NCI-H146 (cell line): ENCODE measurements at regions not wholly inside any gene's neighbourhood (a gene's known extent, or its start where the extent isn't known, plus 50 kb on each side); places are given as distances from the start of the nearest gene placed in this dataset.

Experiments
- DNase-seq: peaks from one replicate; lab custom pipeline; 2025; lab: John Stamatoyannopoulos, UW

- no peak for DNase-seq
Observed at GRCh38 chr3:154976072-154976983, 103.8 kb upstream of the MME start.

GRCh38 chr3:154973851-154974250, 106.3 kb upstream of the MME start:
- DNase-seq: no peak

- no peak for DNase-seq
Observed at GRCh38 chr3:154972951-154973350, 107.2 kb upstream of the MME start.

GRCh38 chr3:154971771-154972326, 108.3 kb upstream of the MME start:
- DNase-seq: no peak

DNA sequence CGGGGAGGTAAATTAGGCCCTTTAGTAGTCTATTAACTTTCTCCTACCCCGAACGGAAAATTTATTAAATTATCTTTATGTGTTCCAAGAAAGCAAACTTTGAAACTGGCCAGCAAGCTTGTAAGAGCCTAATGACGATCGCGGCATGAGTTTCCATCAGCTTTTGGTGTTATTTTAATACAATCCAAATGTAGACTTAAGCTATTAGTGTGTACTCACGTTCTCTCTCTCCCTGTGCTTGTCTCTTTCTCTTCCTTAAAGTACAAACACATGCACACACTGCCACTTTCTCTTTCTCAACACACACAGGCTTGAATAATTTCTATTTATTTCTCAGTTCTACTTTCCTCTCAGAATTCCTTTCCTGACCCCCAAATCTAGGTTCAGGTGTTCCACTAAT, 108.8 kb upstream of the MME start:
- DNase-seq: no peak

DNA sequence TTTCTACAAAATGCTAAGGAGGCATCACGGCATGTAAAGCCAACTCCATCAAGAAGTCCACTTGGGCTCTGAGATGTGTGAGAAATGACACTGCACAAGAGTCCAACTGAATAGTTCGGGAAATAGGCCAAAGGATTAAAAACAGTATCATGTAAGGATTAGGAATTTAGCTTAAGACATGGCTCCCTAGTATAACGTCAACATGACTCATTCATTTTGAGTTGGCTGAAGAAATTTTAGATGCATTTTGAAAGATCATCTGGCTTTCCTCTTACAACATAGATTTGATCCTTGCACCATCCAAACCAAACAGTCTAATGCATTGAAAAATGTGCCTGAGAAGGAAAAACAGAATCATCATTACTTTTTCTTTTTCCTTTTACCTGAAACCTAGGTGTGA, 109.3 kb upstream of the MME start:
- DNase-seq: no peak

GRCh38 chr3:154969366-154969765, 110.8 kb upstream of the MME start:
- no peak for DNase-seq

GRCh38 chr3:154967090-154967489, 113.0 kb upstream of the MME start:
- DNase-seq: no peak

DNA sequence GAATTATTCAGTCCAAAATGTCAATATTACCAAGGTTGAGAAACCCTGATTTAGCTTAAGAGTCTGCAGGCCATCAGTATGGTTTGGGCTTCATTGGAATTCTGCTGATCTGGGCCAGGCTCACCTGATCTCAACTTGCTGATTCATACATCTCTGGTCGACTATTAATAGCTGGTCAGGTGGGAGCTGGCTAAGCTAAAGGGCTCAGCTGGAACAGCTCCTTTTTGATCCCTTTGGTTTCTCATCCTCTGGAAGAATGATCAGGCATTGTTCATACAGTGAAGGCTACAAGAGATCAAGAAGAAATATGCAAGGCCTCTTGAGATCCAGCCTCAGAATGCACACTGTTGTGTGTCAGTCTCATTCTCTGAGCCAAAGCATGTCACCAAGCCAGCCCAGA, 123.3 kb upstream of the MME start:
- no peak for DNase-seq

DNA sequence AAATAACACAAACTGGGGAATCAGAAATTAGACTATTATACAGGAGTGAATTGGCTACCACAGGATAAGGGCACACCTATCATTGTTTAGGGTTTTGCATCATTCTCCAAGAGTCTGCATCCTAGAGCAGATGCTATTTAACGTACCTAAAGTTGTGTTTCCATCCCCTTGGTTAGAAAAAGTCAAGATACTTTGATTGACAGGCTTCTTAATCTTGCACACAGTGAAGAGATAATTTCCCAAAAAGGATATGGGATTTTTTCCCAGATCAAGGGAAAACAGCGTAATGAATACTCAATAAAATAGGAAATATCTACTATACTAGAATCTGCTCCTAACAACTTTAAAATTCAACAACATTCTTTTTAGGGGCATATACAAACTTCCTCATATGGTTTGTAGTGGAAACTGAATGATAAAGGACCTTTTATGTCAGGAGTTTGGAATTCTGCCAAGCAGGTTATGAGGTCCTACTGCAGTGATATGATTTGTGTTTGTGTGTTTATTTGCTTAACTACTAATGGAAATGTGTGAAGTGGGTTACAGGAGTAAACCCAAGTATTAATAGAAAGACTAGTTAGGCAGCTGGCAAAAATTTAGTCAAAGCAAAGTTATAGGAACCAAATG, 124.1 kb upstream of the MME start:
- DNase-seq: no peak

- DNase-seq: no peak
Observed at GRCh38 chr3:154954757-154955156, 125.4 kb upstream of the MME start.

- DNase-seq: no peak
Observed at GRCh38 chr3:154953538-154953937, 126.6 kb upstream of the MME start.

- DNase-seq: no peak
Observed at GRCh38 chr3:154952553-154952952, 127.6 kb upstream of the MME start.

- DNase-seq: no peak
Observed at GRCh38 chr3:154943981-154944380, 136.1 kb upstream of the MME start.

- DNase-seq: no peak
Observed at GRCh38 chr3:154942827-154943226, 137.3 kb upstream of the MME start.

DNA sequence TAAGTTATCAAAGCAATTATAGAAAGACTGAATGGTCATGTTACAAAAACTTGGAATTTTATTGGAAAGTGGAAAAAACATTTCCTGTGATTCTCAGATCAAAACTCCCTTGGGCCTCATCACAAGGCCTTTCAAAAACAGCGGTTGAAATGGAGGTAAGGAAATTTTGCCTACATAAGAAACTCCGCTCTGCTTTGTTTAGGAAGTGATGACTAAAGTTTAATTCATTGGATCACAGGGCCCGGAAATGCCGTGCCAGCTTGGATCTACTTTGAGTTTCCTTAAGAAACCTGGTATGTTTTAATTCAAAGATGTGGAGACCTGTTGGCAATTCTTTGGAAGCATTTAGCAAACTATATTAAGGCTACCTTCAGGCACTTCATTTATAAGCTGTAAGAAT, 143.9 kb upstream of the MME start:
- no peak for DNase-seq

GRCh38 chr3:154933581-154933980, 146.5 kb upstream of the MME start:
- DNase-seq: no peak

- DNase-seq: no peak
Observed at GRCh38 chr3:154932633-154933032, 147.5 kb upstream of the MME start.

- no peak for DNase-seq
Observed at GRCh38 chr3:154931484-154931883, 148.6 kb upstream of the MME start.

DNA sequence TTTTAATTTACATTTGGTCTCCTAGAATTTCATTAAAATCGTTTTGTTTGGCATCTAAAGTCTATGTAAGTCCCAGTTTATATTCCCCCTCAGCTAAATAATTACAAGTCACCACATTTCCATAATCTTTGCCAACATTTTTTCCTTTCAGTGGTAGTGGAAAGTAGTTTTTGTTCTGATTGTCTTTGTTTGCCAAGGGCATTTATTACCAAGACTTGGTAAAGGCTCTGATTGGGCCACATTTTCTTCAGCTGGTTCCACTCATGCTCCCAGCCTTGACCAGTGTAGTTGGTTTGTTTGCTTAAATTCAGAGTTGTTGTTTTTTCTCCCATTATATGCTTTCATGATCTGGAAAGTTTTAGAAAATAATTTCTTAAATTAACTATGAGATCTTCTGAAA, 153.4 kb upstream of the MME start:
- no peak for DNase-seq

DNA sequence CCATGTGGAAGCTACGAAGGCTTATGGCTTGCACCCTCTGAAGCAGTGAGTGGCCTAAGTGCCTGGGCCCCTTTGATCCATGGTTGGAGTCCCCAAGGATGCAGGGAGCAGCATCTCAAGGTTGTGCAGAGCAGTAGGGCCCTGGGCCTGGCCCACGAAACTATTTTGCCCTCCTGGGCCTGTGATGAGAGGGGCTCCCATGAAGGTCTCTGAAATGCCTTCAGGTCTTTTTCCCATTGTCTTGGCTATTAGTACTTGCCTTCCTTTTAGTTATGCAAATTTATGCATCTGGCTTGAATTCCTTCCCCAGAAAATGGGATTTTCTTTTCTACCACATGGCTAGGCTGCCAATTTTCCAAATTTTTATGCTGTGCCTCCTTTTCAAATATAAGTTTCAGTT, 158.8 kb upstream of the MME start:
- DNase-seq: no peak

GRCh38 chr3:154919226-154919625, 160.9 kb upstream of the MME start:
- DNase-seq: no peak

DNA sequence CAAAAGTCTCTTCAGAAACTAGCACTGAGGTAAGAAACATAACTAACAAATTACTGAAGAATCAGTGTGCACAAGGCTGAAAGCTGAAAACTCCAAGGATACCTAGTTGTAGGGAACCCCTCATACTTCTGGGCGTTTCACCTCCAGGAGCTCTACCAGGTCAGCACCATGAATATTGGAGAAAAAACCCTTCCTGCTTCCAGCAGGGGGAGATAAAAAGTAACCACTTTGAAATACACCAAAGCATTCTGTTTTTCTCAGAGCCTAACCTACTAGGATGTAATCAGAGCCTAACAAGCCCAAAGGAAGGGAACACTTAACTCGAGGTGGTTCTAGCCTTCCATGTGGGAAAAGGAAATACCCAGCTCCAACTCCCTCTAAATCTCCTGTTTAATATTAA, 175.8 kb upstream of the MME start:
- peak; percentile 9 for DNase-seq
